Spleen (tissue), 7 donors: ENCODE measurements at regions not wholly inside any gene's neighbourhood (a gene's known extent, or its start where the extent isn't known, plus 50 kb on each side); places are given as distances from the start of the nearest gene placed in this dataset.

Experiments
- POLR2AphosphoS5 ChIP-seq, 3 donors: sonication (generic); formaldehyde crosslinking; IDR thresholded peaks; one replicate each; pipeline ENCODE4 v1.5.1; 2017; ENCODE audit warnings: antibody characterized with exemption in 3 of 3
- TF ChIP-seq, protein P1 (sequence below), 11 experiments: fragments of 200-600 bp in 7 of 11; fragments of 450-650 bp in 4 of 11; sonication (generic) in 4 of 11; IDR thresholded peaks in 8 of 11; conservative IDR thresholded peaks in 3 of 11; 1 replicate in 7 of 11; 2 replicates in 4 of 11; pipeline versions ENCODE4 v1.4.0 to v1.8.0; 2016 to 2021; ENCODE audit warnings: antibody characterized with exemption in 11 of 11, inconsistent platforms in 4 of 11, mild to moderate bottlenecking in 1 of 11
- donor health status: DM: no; HTN: no; CAD: no; lungs with moderate emphysema.
- donor health status: DM: no; HTN: no; CAD: no.
- donor health status: DM: no; HTN: no; CAD: no.

- TF ChIP-seq, protein P1, sequence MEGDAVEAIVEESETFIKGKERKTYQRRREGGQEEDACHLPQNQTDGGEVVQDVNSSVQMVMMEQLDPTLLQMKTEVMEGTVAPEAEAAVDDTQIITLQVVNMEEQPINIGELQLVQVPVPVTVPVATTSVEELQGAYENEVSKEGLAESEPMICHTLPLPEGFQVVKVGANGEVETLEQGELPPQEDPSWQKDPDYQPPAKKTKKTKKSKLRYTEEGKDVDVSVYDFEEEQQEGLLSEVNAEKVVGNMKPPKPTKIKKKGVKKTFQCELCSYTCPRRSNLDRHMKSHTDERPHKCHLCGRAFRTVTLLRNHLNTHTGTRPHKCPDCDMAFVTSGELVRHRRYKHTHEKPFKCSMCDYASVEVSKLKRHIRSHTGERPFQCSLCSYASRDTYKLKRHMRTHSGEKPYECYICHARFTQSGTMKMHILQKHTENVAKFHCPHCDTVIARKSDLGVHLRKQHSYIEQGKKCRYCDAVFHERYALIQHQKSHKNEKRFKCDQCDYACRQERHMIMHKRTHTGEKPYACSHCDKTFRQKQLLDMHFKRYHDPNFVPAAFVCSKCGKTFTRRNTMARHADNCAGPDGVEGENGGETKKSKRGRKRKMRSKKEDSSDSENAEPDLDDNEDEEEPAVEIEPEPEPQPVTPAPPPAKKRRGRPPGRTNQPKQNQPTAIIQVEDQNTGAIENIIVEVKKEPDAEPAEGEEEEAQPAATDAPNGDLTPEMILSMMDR (IDR thresholded peaks at IDR 0.05 in 8 of 11, conservative IDR thresholded peaks at IDR 0.05 in 3 of 11): no peak
- TF ChIP-seq POLR2AphosphoS5 (IDR thresholded peaks at IDR 0.05): no peak
Observed at GRCh38 chr10:8778713-8779112, 724.2 kb downstream of the GATA3 start.
